Germinal center (tissue), 1 donor: ENCODE measurements at regions not wholly inside any gene's neighbourhood (a gene's known extent, or its start where the extent isn't known, plus 50 kb on each side); places are given as distances from the start of the nearest gene placed in this dataset.

Experiments used
- DNase-seq: peaks from one replicate; pipeline ENCODE4 v3.0.0; 2012; ENCODE audit warnings: mixed read lengths, low spot score

- no peak for DNase-seq
Measured at GRCh38 chr22:48785792-48786678, 1041.6 kb downstream of the BRD1 start.

GRCh38 chr22:48784701-48785503, 1042.8 kb downstream of the BRD1 start:
- no peak for DNase-seq

- DNase-seq = no peak
Measured at GRCh38 chr22:48783821-48784266, 1043.8 kb downstream of the BRD1 start.

- DNase-seq = no peak
Measured at GRCh38 chr22:48782811-48783511, 1044.7 kb downstream of the BRD1 start.

- no peak for DNase-seq
Measured at GRCh38 chr22:48782326-48782725, 1045.3 kb downstream of the BRD1 start.

GRCh38 chr22:48781868-48782267, 1045.8 kb downstream of the BRD1 start:
- no peak for DNase-seq

- no peak for DNase-seq
Measured at GRCh38 chr22:48781391-48781790, 1046.3 kb downstream of the BRD1 start.

- DNase-seq = no peak
Measured at GRCh38 chr22:48780597-48781277, 1046.9 kb downstream of the BRD1 start.

GRCh38 chr22:48779661-48780596, 1047.7 kb downstream of the BRD1 start:
- no peak for DNase-seq

- DNase-seq = no peak
Measured at GRCh38 chr22:48779211-48779643, 1048.4 kb downstream of the BRD1 start.

- no peak for DNase-seq
Measured at GRCh38 chr22:48778308-48779195, 1049.1 kb downstream of the BRD1 start.

GRCh38 chr22:48772286-48772907, 1055.3 kb downstream of the BRD1 start:
- DNase-seq = no peak

- no peak for DNase-seq
Measured at GRCh38 chr22:48765595-48765994, 1062.1 kb downstream of the BRD1 start.

GRCh38 chr22:48761546-48761945, 1066.1 kb downstream of the BRD1 start:
- no peak for DNase-seq

- DNase-seq = no peak
Measured at GRCh38 chr22:48760481-48761390, 1066.9 kb downstream of the BRD1 start.

GRCh38 chr22:48758881-48759875, 1068.5 kb downstream of the BRD1 start:
- DNase-seq = no peak
